ENCODE measurements at regions not wholly inside any gene's neighbourhood (a gene's known extent, or its start where the extent isn't known, plus 50 kb on each side); places are given as distances from the start of the nearest gene placed in this dataset.

DNA sequence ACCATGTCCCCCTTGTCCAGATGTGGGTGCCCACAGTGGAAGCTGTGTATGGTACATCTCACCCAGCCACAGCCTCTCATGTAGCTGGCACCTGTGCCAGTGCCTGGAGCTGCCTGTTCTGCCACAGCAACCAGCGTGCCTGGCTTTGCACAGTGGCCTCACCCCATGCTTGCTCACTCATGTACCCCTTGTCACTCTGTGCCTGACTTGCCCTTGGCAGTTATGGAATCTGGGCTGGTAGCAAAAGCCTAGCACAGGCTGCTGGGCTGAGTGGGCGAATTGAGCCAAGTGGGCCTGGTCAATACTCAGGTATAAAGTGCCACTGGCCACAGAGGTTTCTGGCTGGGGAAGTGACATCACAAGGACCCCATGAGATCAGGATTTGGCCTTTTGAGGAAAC lies 264.2 kb downstream of the INSC start:
- ATAC-seq (peak in 1 of 3 donors; percentile 14), DNase-seq (no peak)
- H3K36me3 ChIP-seq (ENCODE audit: control insufficient read depth, insufficient read depth, low read length), result no peaks in the 10 kb centered on the region
- peaks cover 5% of the 10 kb centered on the region for H3K9me3 ChIP-seq (ENCODE audit: control insufficient read depth, insufficient read depth, low read length)
- Mint-ChIP-seq H3K9me3 (peaks cover 7 to 12% of the 10 kb centered on the region in 2 donors), H3K27me3 (ENCODE audit: low read depth in 2 of 2) (peaks cover 0 to 2% of the 10 kb centered on the region in 2 donors), H3K27ac (no peak overlapping the region), H3K4me3 (no peak overlapping the region), H3K36me3 (no peaks in the 10 kb centered on the region), H3K4me1 (no peaks in the 10 kb centered on the region)
- no peaks in the 10 kb centered on the region for H3K4me1 ChIP-seq (ENCODE audit: control insufficient read depth, insufficient read depth, low read length)
- no peak overlapping the region for H3K27ac ChIP-seq (ENCODE audit: low read length)
- H3K27me3 ChIP-seq (ENCODE audit: control insufficient read depth, insufficient read depth, low read length), result no peaks in the 10 kb centered on the region
- TF ChIP-seq, protein P1, sequence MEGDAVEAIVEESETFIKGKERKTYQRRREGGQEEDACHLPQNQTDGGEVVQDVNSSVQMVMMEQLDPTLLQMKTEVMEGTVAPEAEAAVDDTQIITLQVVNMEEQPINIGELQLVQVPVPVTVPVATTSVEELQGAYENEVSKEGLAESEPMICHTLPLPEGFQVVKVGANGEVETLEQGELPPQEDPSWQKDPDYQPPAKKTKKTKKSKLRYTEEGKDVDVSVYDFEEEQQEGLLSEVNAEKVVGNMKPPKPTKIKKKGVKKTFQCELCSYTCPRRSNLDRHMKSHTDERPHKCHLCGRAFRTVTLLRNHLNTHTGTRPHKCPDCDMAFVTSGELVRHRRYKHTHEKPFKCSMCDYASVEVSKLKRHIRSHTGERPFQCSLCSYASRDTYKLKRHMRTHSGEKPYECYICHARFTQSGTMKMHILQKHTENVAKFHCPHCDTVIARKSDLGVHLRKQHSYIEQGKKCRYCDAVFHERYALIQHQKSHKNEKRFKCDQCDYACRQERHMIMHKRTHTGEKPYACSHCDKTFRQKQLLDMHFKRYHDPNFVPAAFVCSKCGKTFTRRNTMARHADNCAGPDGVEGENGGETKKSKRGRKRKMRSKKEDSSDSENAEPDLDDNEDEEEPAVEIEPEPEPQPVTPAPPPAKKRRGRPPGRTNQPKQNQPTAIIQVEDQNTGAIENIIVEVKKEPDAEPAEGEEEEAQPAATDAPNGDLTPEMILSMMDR (IDR thresholded peaks at IDR 0.05), result no peak
- H3K4me3 ChIP-seq (ENCODE audit: low read length), result no peak overlapping the region
- 89% methylated on average over 2 of the region's 2 CpGs for WGBS (ENCODE audit: insufficient coverage)
- intact Hi-C loops (cut with micrococcal nuclease), result no loop called here

GRCh38 chr11:15379483-15379882 lies 264.8 kb downstream of the INSC start:
- Histone ChIP-seq H3K27me3 (ENCODE audit: control insufficient read depth, insufficient read depth, low read length) (no peaks in the 10 kb centered on the region), H3K27ac (ENCODE audit: low read length) (no peak overlapping the region), H3K4me1 (ENCODE audit: control insufficient read depth, insufficient read depth, low read length) (no peaks in the 10 kb centered on the region), H3K9me3 (ENCODE audit: control insufficient read depth, insufficient read depth, low read length) (peaks cover 5% of the 10 kb centered on the region), H3K4me3 (ENCODE audit: low read length) (no peak overlapping the region), H3K36me3 (ENCODE audit: control insufficient read depth, insufficient read depth, low read length) (no peaks in the 10 kb centered on the region)
- DNase-seq (no peak), ATAC-seq (no peak)
- Mint-ChIP-seq H3K4me1 (no peaks in the 10 kb centered on the region), H3K27ac (no peak overlapping the region), H3K4me3 (no peak overlapping the region), H3K9me3 (peaks cover 7 to 12% of the 10 kb centered on the region in 2 donors), H3K36me3 (no peaks in the 10 kb centered on the region), H3K27me3 (ENCODE audit: low read depth in 2 of 2) (peaks cover 0 to 2% of the 10 kb centered on the region in 2 donors)
- WGBS (ENCODE audit: insufficient coverage), result over 99% methylated on average over 4 of the region's 4 CpGs
- intact Hi-C loops (cut with micrococcal nuclease), result no loop called here
- TF ChIP-seq, protein P1 (IDR thresholded peaks at IDR 0.05), result no peak

DNA sequence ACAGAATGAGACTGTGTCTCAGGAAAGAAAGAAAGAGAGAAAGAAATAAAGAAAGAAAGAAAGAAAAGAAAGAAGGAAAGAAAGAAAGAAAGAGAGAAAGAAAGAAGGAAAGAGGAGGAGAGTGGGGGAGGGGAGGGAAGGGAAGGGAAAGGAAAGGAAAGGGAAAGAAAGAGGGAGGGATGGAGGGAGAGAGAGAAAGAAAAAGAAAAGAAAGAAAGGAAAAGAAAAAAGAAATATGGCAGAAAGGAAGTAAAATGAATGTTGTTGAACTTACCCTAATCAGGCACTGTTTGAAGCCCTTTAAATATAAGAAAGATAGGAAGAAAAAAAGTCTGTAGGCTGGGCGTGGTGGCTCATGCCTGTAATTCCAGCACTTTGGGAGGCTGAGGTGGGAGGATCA lies 276.1 kb downstream of the INSC start:
- Mint-ChIP-seq H3K27ac (no peak overlapping the region), H3K36me3 (no peaks in the 10 kb centered on the region), H3K4me1 (no peaks in the 10 kb centered on the region), H3K27me3 (ENCODE audit: low read depth in 2 of 2) (no peaks in the 10 kb centered on the region), H3K9me3 (peaks cover 7 to 10% of the 10 kb centered on the region in 2 donors), H3K4me3 (no peak overlapping the region)
- no peaks in the 10 kb centered on the region for H3K4me1 ChIP-seq (ENCODE audit: control insufficient read depth, insufficient read depth, low read length)
- intact Hi-C loops (cut with micrococcal nuclease), result no loop called here
- H3K4me3 ChIP-seq (ENCODE audit: low read length), result no peak overlapping the region
- WGBS (ENCODE audit: insufficient coverage), result 92% methylated on average over 1 of the region's 1 CpG
- no peaks in the 10 kb centered on the region for H3K36me3 ChIP-seq (ENCODE audit: control insufficient read depth, insufficient read depth, low read length)
- no peaks in the 10 kb centered on the region for H3K27me3 ChIP-seq (ENCODE audit: control insufficient read depth, insufficient read depth, low read length)
- no peak overlapping the region for H3K27ac ChIP-seq (ENCODE audit: low read length)
- H3K9me3 ChIP-seq (ENCODE audit: control insufficient read depth, insufficient read depth, low read length), result peaks cover 7% of the 10 kb centered on the region
- no peak for ATAC-seq
- no peak for DNase-seq
- TF ChIP-seq, protein P1 (IDR thresholded peaks at IDR 0.05), result no peak

- intact Hi-C loops (cut with micrococcal nuclease), result no loop called here
- H3K27ac Mint-ChIP-seq, result no peak overlapping the region
- H3K4me3 Mint-ChIP-seq, result no peak overlapping the region
- H3K36me3 Mint-ChIP-seq, result peaks cover 6% of the 10 kb centered on the region
- H3K27me3 ChIP-seq (ENCODE audit: control insufficient read depth, insufficient read depth, low read length), result no peaks in the 10 kb centered on the region
- no peaks in the 10 kb centered on the region for H3K4me1 ChIP-seq (ENCODE audit: control insufficient read depth, insufficient read depth, low read length)
- H3K36me3 ChIP-seq (ENCODE audit: control insufficient read depth, insufficient read depth, low read length), result no peaks in the 10 kb centered on the region
- no peak overlapping the region for H3K4me3 ChIP-seq (ENCODE audit: low read length)
- ATAC-seq (no peak), DNase-seq (no peak)
- TF ChIP-seq, protein P1 (IDR thresholded peaks at IDR 0.05), result no peak
- 79% methylated on average over 2 of the region's 2 CpGs for WGBS (ENCODE audit: insufficient coverage)
- no peaks in the 10 kb centered on the region for H3K4me1 Mint-ChIP-seq
- H3K9me3 Mint-ChIP-seq, result peaks cover 11 to 13% of the 10 kb centered on the region in 2 donors
- no peaks in the 10 kb centered on the region for H3K27me3 Mint-ChIP-seq (ENCODE audit: low read depth in 2 of 2)
- no peak overlapping the region for H3K27ac ChIP-seq (ENCODE audit: low read length)
- no peaks in the 10 kb centered on the region for H3K9me3 ChIP-seq (ENCODE audit: control insufficient read depth, insufficient read depth, low read length)
Measured at GRCh38 chr11:15396778-15397177, 282.1 kb downstream of the INSC start.

All from natural killer cell (primary cell).